HepG2 (cell line): ENCODE measurements at regions not wholly inside any gene's neighbourhood (a gene's known extent, or its start where the extent isn't known, plus 50 kb on each side); places are given as distances from the start of the nearest gene placed in this dataset.

Experiments used
- ATAC-seq: fragments of 200-7000 bp; cut with Tn5 transposase; 3 replicates; pipeline ENCODE4 v1.9.1; 2020; ENCODE audit warnings: mild to moderate bottlenecking, moderate library complexity
- BruUV-seq: library from RNA; stranded (reverse); fragments of 400-500 nt; replicated peaks from 2 replicates; lab custom pipeline; 2021; lab: Mats Ljungman, UMichigan
- CTCF ChIA-PET: fragments of 300-600 bp; formaldehyde crosslinking; extraction: SDS; loops from one replicate; lab custom pipeline; 2021; ENCODE audit warnings: low total read pairs, inconsistent platforms, low intra/inter-chr PET ratio; lab: Yijun Ruan, JAX
- POLR2A ChIA-PET: fragments of 350-600 bp; sonication (Branson Sonifier 250); formaldehyde crosslinking; loops from one replicate; lab custom pipeline; 2020; ENCODE audit warnings: antibody characterized with exemption, inconsistent platforms; lab: Yijun Ruan, JAX
- DNase-seq: peaks from one replicate; pipeline ENCODE4 v3.0.0-alpha.2; 2015; ENCODE audit warnings: low spot score
- FAIRE-seq: peaks from 3 replicates; lab custom pipeline; 2011; peaks lifted over from hg19 to GRCh38; lab: Jason Lieb, UNC
- H2AFZ ChIP-seq: one replicate; pipeline ENCODE4 v1.6.1; 2011; ENCODE audit warnings: low read length, inconsistent platforms
- H3K27ac ChIP-seq: fragments of 300-600 bp; 3 replicates; pipeline ENCODE4 v1.8.0; 2011; ENCODE audit warnings: mixed run types, mild to moderate bottlenecking, mixed read lengths, low read length, inconsistent platforms; ENCODE audit not compliant: insufficient read depth; ENCODE audit errors: extremely low read length
- H3K27me3 ChIP-seq, 2 experiments: fragments of 200-600 bp in 1 of 2; 2 replicates in 1 of 2; 3 replicates in 1 of 2; pipeline versions ENCODE4 v1.6.0 to v1.8.0; 2011; ENCODE audit warnings: low read length in 2 of 2, mild to moderate bottlenecking in 2 of 2, moderate library complexity in 2 of 2, inconsistent platforms in 1 of 2; ENCODE audit not compliant: insufficient read depth in 2 of 2, control insufficient read depth in 1 of 2
- H3K36me3 ChIP-seq, 2 experiments: fragments of 200-600 bp in 1 of 2; replicated peaks in 1 of 2; 2 replicates in 1 of 2; 3 replicates in 1 of 2; pipeline versions ENCODE4 v1.5.1 to v1.8.0; 2011; ENCODE audit warnings: low read length in 2 of 2, inconsistent platforms in 1 of 2; ENCODE audit not compliant: insufficient read depth in 2 of 2, control insufficient read depth in 1 of 2
- H3K4me1 ChIP-seq: 2 replicates; pipeline ENCODE4 v1.5.1; 2012; ENCODE audit warnings: low read length, inconsistent platforms; ENCODE audit not compliant: insufficient read depth
- H3K4me2 ChIP-seq: 2 replicates; pipeline ENCODE4 v1.6.0; 2011; ENCODE audit warnings: low read depth, low read length, inconsistent platforms
- H3K4me3 ChIP-seq, 3 experiments: fragments of 200-600 bp in 1 of 3; sonication (generic), shearing (Covaris generic) in 1 of 3; replicated peaks in 1 of 3; 2 replicates each; pipeline ENCODE4 v1.5.1; 2011 to 2016; ENCODE audit warnings: low read length in 3 of 3, inconsistent platforms in 2 of 3, low read depth in 2 of 3, mild to moderate bottlenecking in 2 of 3, control low read depth in 1 of 3, mixed read lengths in 1 of 3; ENCODE audit not compliant: insufficient read depth in 1 of 3
- H3K79me2 ChIP-seq: one replicate; pipeline ENCODE4 v1.6.1; 2011; ENCODE audit warnings: low read length, inconsistent platforms; ENCODE audit not compliant: insufficient read depth
- H3K9ac ChIP-seq: 2 replicates; pipeline ENCODE4 v1.6.0; 2011; ENCODE audit warnings: mild to moderate bottlenecking, low read depth, low read length, inconsistent platforms; ENCODE audit not compliant: insufficient read depth
- H3K9me3 ChIP-seq: 2 replicates; pipeline ENCODE4 v1.5.1; 2012; ENCODE audit warnings: mild to moderate bottlenecking, low read length
- H4K20me1 ChIP-seq: 2 replicates; pipeline ENCODE4 v1.6.0; 2011; ENCODE audit warnings: inconsistent platforms, mild to moderate bottlenecking, low read length, moderate library complexity; ENCODE audit not compliant: insufficient read depth
- ERF ChIP-seq: IDR thresholded peaks from 2 replicates; pipeline ENCODE4 v1.6.1; 2018; ENCODE audit warnings: missing biosample characterization, missing genetic modification reagents
- GMEB1 ChIP-seq: sonication (generic); formaldehyde crosslinking; IDR thresholded peaks from 2 replicates; pipeline ENCODE4 v1.5.1; 2020; ENCODE audit warnings: missing genetic modification reagents, mild to moderate bottlenecking, borderline replicate concordance
- IRF9 ChIP-seq: sonication (generic); formaldehyde crosslinking; IDR thresholded peaks from 2 replicates; pipeline ENCODE4 v1.8.0; 2022; ENCODE audit warnings: missing genetic modification reagents, mild to moderate bottlenecking, borderline replicate concordance
- KDM4B ChIP-seq: sonication (generic); formaldehyde crosslinking; IDR thresholded peaks from 2 replicates; pipeline ENCODE4 v1.4.0; 2020; ENCODE audit warnings: missing genetic modification reagents
- PLRG1 ChIP-seq: fragments of 450-650 bp; conservative IDR thresholded peaks from 2 replicates; pipeline ENCODE4 v1.6.1; 2016
- SMAD9 ChIP-seq: sonication (generic); formaldehyde crosslinking; IDR thresholded peaks from 2 replicates; pipeline ENCODE4 v1.5.1; 2020; ENCODE audit warnings: mild to moderate bottlenecking, missing genetic modification reagents
- TSC22D2 ChIP-seq: sonication (generic); formaldehyde crosslinking; IDR thresholded peaks from 2 replicates; pipeline ENCODE4 v1.5.1; 2020; ENCODE audit warnings: missing genetic modification reagents, mild to moderate bottlenecking, borderline replicate concordance
- ZNF205 ChIP-seq: IDR thresholded peaks from 2 replicates; pipeline ENCODE4 v1.6.1; 2018; ENCODE audit warnings: missing biosample characterization, missing genetic modification reagents
- ZNF225 ChIP-seq: sonication (generic); formaldehyde crosslinking; IDR thresholded peaks from 2 replicates; pipeline ENCODE4 v1.4.0; 2020; ENCODE audit warnings: mild to moderate bottlenecking, missing genetic modification reagents
- ZNF24 ChIP-seq: fragments of 450-650 bp; IDR thresholded peaks from 2 replicates; pipeline ENCODE4 v1.6.1; 2017; ENCODE audit warnings: antibody characterized with exemption, mild to moderate bottlenecking
- ZNF362 ChIP-seq: sonication (generic); formaldehyde crosslinking; IDR thresholded peaks from 2 replicates; pipeline ENCODE4 v1.4.0; 2020; ENCODE audit warnings: missing genetic modification reagents, mild to moderate bottlenecking, borderline replicate concordance
- ZNF530 ChIP-seq: sonication (generic); formaldehyde crosslinking; IDR thresholded peaks from 2 replicates; pipeline ENCODE4 v1.5.0; 2020; ENCODE audit warnings: low read depth, mild to moderate bottlenecking, missing genetic modification reagents
- ZNF547 ChIP-seq: sonication (generic); formaldehyde crosslinking; IDR thresholded peaks from 2 replicates; pipeline ENCODE4 v1.5.1; 2020; ENCODE audit warnings: mild to moderate bottlenecking, missing genetic modification reagents
- ZNF713 ChIP-seq: sonication (generic); formaldehyde crosslinking; IDR thresholded peaks from 2 replicates; pipeline ENCODE4 v1.4.0; 2020; ENCODE audit warnings: mild to moderate bottlenecking, missing genetic modification reagents
- ZNF773 ChIP-seq: sonication (generic); formaldehyde crosslinking; IDR thresholded peaks from 2 replicates; pipeline ENCODE4 v1.4.0; 2020; ENCODE audit warnings: missing genetic modification reagents, borderline replicate concordance
- ZNF781 ChIP-seq: sonication (generic); formaldehyde crosslinking; IDR thresholded peaks from 2 replicates; pipeline ENCODE4 v1.5.1; 2020; ENCODE audit warnings: borderline replicate concordance, mild to moderate bottlenecking, missing genetic modification reagents; ENCODE audit errors: not compliant biosample characterization
- ZUFSP ChIP-seq: sonication (generic); formaldehyde crosslinking; IDR thresholded peaks from 2 replicates; pipeline ENCODE4 v1.9.0; 2021; ENCODE audit warnings: missing genetic modification reagents, mild to moderate bottlenecking, borderline replicate concordance
- WGBS: methylation state at CpG from one replicate; pipeline ENCODE4 v1.1.6; 2017; ENCODE audit warnings: low lambda C conversion rate; 5-methylcytosine and 5-hydroxymethylcytosine counted together
- in situ Hi-C: cut with HindIII; loops from 2 replicates; pipeline ENCODE4 v1.10.0; 2017; ENCODE audit warnings: low pct_unique_long_range_greater_than_20kb; ENCODE audit not compliant: extremely low pct_ligation_motif_present
- intact Hi-C: fragments of 100-400 bp; cut with micrococcal nuclease; formaldehyde crosslinking; loops from one replicate; pipeline ENCODE4 v1.10.0; 2022; ENCODE audit not compliant: unreplicated experiment

GRCh38 chr15:62476163-62476562 lies 311.1 kb upstream of the C2CD4B start (continued):
- no peak for TF ChIP-seq GMEB1 (CRISPR knock-in tag)
- TF ChIP-seq, all 625 proteins: peak for 0

- H2AFZ ChIP-seq, result no peak overlapping the region
- peaks cover 12% of the 10 kb centered on the region for H3K4me1 ChIP-seq
- no peak overlapping the region for H3K27ac ChIP-seq
- no TSS peak for BruUV-seq
- no peaks in the 10 kb centered on the region for H4K20me1 ChIP-seq
- H3K4me3 ChIP-seq, result no peak overlapping the region
- no peak overlapping the region for H3K4me2 ChIP-seq
- intact Hi-C loops (no loop called here), in situ Hi-C loops (no loop called here)
- no peak overlapping the region for H3K9ac ChIP-seq
- no peaks in the 10 kb centered on the region for H3K79me2 ChIP-seq
- WGBS, result 82% methylated on average over 3 of the region's 9 CpGs
- no peaks in the 10 kb centered on the region for H3K9me3 ChIP-seq
- ChIA-PET POLR2A (no interaction called here), CTCF (no interaction called here)
- no peaks in the 10 kb centered on the region for H3K36me3 ChIP-seq
- H3K27me3 ChIP-seq, result no peaks in the 10 kb centered on the region
- no peak for DNase-seq
- no peak for TF ChIP-seq ZUFSP (CRISPR knock-in tag)
- no peak for TF ChIP-seq TSC22D2 (CRISPR knock-in tag)
- no peak for TF ChIP-seq ZNF781 (CRISPR knock-in tag)
- TF ChIP-seq IRF9, result no peak
- no peak for TF ChIP-seq ZNF362 (CRISPR knock-in tag)
- no peak for TF ChIP-seq ERF
- TF ChIP-seq ZNF530 (CRISPR knock-in tag), result no peak
- no peak for TF ChIP-seq ZNF547 (CRISPR knock-in tag)
- TF ChIP-seq PLRG1, result no peak
- TF ChIP-seq ZNF205 (CRISPR knock-in tag), result no peak
- no peak for TF ChIP-seq ZNF773 (CRISPR knock-in tag)
- no peak for TF ChIP-seq ZNF713 (CRISPR knock-in tag)
- TF ChIP-seq KDM4B (CRISPR knock-in tag), result no peak
- no peak for TF ChIP-seq ZNF225 (CRISPR knock-in tag)
- no peak for TF ChIP-seq SMAD9 (CRISPR knock-in tag)
- no peak for TF ChIP-seq ZNF24
- ATAC-seq, result no peak
- FAIRE-seq, result no peak
Observed at GRCh38 chr15:62477929-62478328, 312.8 kb upstream of the C2CD4B start.
